GM21717 (cell line): ENCODE measurements at regions not wholly inside any gene's neighbourhood (a gene's known extent, or its start where the extent isn't known, plus 50 kb on each side); places are given as distances from the start of the nearest gene placed in this dataset.

Experiments used
- ATAC-seq: cut with Tn5 transposase; IDR thresholded peaks from one replicate; pipeline ENCODE4 v1.9.1; 2021; ENCODE audit warnings: mild to moderate bottlenecking, moderate library complexity; ENCODE audit not compliant: unreplicated experiment

- no peak for ATAC-seq
These were observed 348.9 kb downstream of the RND3 start for GRCh38 chr2:150138587-150138986.

GRCh38 chr2:150137338-150138069 is 350.0 kb downstream of the RND3 start:
- ATAC-seq: no peak

- ATAC-seq: no peak
These were observed 350.6 kb downstream of the RND3 start for GRCh38 chr2:150136893-150137292.

- ATAC-seq: no peak
These were observed 351.1 kb downstream of the RND3 start for GRCh38 chr2:150136401-150136800.

GRCh38 chr2:150135223-150135883 is 352.1 kb downstream of the RND3 start:
- no peak for ATAC-seq

- no peak for ATAC-seq
These were observed 353.1 kb downstream of the RND3 start for GRCh38 chr2:150134223-150134857.

GRCh38 chr2:150133623-150134022 is 353.8 kb downstream of the RND3 start:
- peak; percentile 98 for ATAC-seq

GRCh38 chr2:150129921-150130575 is 357.4 kb downstream of the RND3 start:
- no peak for ATAC-seq

- ATAC-seq: no peak
These were observed 359.5 kb downstream of the RND3 start for GRCh38 chr2:150127995-150128394.

- ATAC-seq: no peak
These were observed 360.0 kb downstream of the RND3 start for GRCh38 chr2:150127346-150127990.

- ATAC-seq: no peak
These were observed 360.6 kb downstream of the RND3 start for GRCh38 chr2:150126839-150127238.

GRCh38 chr2:150126143-150126740 is 361.2 kb downstream of the RND3 start:
- no peak for ATAC-seq

GRCh38 chr2:150125708-150126107 is 361.8 kb downstream of the RND3 start:
- ATAC-seq: no peak

- no peak for ATAC-seq
These were observed 362.3 kb downstream of the RND3 start for GRCh38 chr2:150125188-150125587.

- ATAC-seq: no peak
These were observed 362.7 kb downstream of the RND3 start for GRCh38 chr2:150124739-150125138.

- no peak for ATAC-seq
These were observed 364.4 kb downstream of the RND3 start for GRCh38 chr2:150122871-150123613.

GRCh38 chr2:150122156-150122555 is 365.3 kb downstream of the RND3 start:
- ATAC-seq: no peak

- ATAC-seq: no peak
These were observed 367.0 kb downstream of the RND3 start for GRCh38 chr2:150120326-150120955.

- no peak for ATAC-seq
These were observed 367.6 kb downstream of the RND3 start for GRCh38 chr2:150119819-150120218.
